GM23338 (cell line): ENCODE measurements at regions not wholly inside any gene's neighbourhood (a gene's known extent, or its start where the extent isn't known, plus 50 kb on each side); places are given as distances from the start of the nearest gene placed in this dataset.

Experiments
- CREB1 ChIP-seq: fragments of 250-450 bp; sonication (Bioruptor Pico); IDR thresholded peaks from 2 replicates; pipeline ENCODE4 v1.5.0; 2020; ENCODE audit warnings: low read depth, mild to moderate bottlenecking, moderate library complexity
- EZH2 ChIP-seq: fragments of 200-600 bp; sonication (generic); IDR thresholded peaks from one replicate; pipeline ENCODE4 v1.8.0; 2017; ENCODE audit warnings: antibody characterized with exemption, mild to moderate bottlenecking, low read depth; ENCODE audit not compliant: unreplicated experiment
- EZH2phosphoT487 ChIP-seq: fragments of 200-600 bp; sonication (generic); IDR thresholded peaks from one replicate; pipeline ENCODE4 v1.8.1; 2018; ENCODE audit warnings: antibody characterized with exemption; ENCODE audit not compliant: unreplicated experiment
- NANOG ChIP-seq: IDR thresholded peaks from 2 replicates; pipeline ENCODE4 v1.6.1; 2016; ENCODE audit warnings: antibody characterized with exemption, borderline replicate concordance
- POLR2AphosphoS5 ChIP-seq: IDR thresholded peaks from 2 replicates; pipeline ENCODE4 v1.6.1; 2016; ENCODE audit warnings: antibody characterized with exemption, low read depth
- TF ChIP-seq, protein P1 (sequence below), 2 experiments: fragments of 200-600 bp in 1 of 2; sonication (generic) in 1 of 2; conservative IDR thresholded peaks; 2 replicates each; pipeline versions ENCODE4 v1.5.1 to v1.6.1; 2016 to 2017; ENCODE audit warnings: antibody characterized with exemption in 2 of 2, low read depth in 2 of 2, mild to moderate bottlenecking in 2 of 2, moderate library complexity in 1 of 2
- TF ChIP-seq, protein P2 (sequence below): IDR thresholded peaks from 2 replicates; pipeline ENCODE4 v1.6.1; 2016; ENCODE audit warnings: antibody characterized with exemption
- TF ChIP-seq, protein P3 (sequence below): IDR thresholded peaks from one replicate; pipeline ENCODE4 v1.6.1; 2018; ENCODE audit warnings: antibody characterized with exemption; ENCODE audit not compliant: unreplicated experiment

- TF ChIP-seq EZH2 (no peak), POLR2AphosphoS5 (no peak), CREB1 (CRISPR knock-in tag) (no peak), EZH2phosphoT487 (no peak), NANOG (no peak)
- TF ChIP-seq, protein P1, sequence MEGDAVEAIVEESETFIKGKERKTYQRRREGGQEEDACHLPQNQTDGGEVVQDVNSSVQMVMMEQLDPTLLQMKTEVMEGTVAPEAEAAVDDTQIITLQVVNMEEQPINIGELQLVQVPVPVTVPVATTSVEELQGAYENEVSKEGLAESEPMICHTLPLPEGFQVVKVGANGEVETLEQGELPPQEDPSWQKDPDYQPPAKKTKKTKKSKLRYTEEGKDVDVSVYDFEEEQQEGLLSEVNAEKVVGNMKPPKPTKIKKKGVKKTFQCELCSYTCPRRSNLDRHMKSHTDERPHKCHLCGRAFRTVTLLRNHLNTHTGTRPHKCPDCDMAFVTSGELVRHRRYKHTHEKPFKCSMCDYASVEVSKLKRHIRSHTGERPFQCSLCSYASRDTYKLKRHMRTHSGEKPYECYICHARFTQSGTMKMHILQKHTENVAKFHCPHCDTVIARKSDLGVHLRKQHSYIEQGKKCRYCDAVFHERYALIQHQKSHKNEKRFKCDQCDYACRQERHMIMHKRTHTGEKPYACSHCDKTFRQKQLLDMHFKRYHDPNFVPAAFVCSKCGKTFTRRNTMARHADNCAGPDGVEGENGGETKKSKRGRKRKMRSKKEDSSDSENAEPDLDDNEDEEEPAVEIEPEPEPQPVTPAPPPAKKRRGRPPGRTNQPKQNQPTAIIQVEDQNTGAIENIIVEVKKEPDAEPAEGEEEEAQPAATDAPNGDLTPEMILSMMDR (conservative IDR thresholded peaks at IDR 0.05; ENCODE audit: low read depth in 2 of 2), result no peak
- TF ChIP-seq, protein P2, sequence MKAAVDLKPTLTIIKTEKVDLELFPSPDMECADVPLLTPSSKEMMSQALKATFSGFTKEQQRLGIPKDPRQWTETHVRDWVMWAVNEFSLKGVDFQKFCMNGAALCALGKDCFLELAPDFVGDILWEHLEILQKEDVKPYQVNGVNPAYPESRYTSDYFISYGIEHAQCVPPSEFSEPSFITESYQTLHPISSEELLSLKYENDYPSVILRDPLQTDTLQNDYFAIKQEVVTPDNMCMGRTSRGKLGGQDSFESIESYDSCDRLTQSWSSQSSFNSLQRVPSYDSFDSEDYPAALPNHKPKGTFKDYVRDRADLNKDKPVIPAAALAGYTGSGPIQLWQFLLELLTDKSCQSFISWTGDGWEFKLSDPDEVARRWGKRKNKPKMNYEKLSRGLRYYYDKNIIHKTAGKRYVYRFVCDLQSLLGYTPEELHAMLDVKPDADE, result no peak
- TF ChIP-seq, protein P3, sequence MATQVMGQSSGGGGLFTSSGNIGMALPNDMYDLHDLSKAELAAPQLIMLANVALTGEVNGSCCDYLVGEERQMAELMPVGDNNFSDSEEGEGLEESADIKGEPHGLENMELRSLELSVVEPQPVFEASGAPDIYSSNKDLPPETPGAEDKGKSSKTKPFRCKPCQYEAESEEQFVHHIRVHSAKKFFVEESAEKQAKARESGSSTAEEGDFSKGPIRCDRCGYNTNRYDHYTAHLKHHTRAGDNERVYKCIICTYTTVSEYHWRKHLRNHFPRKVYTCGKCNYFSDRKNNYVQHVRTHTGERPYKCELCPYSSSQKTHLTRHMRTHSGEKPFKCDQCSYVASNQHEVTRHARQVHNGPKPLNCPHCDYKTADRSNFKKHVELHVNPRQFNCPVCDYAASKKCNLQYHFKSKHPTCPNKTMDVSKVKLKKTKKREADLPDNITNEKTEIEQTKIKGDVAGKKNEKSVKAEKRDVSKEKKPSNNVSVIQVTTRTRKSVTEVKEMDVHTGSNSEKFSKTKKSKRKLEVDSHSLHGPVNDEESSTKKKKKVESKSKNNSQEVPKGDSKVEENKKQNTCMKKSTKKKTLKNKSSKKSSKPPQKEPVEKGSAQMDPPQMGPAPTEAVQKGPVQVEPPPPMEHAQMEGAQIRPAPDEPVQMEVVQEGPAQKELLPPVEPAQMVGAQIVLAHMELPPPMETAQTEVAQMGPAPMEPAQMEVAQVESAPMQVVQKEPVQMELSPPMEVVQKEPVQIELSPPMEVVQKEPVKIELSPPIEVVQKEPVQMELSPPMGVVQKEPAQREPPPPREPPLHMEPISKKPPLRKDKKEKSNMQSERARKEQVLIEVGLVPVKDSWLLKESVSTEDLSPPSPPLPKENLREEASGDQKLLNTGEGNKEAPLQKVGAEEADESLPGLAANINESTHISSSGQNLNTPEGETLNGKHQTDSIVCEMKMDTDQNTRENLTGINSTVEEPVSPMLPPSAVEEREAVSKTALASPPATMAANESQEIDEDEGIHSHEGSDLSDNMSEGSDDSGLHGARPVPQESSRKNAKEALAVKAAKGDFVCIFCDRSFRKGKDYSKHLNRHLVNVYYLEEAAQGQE, result no peak
Observed at GRCh38 chr2:185063761-185064160, 465.4 kb downstream of the ZNF804A start.
